Psoas muscle (tissue), 7 donors: ENCODE measurements at regions not wholly inside any gene's neighbourhood (a gene's known extent, or its start where the extent isn't known, plus 50 kb on each side); places are given as distances from the start of the nearest gene placed in this dataset.
A peak's percentile ranks its signal among the peaks of the same experiment; 100 is the strongest.

Source experiments
- ATAC-seq, 4 donors: fragments of 200-7000 bp; cut with Tn5 transposase; one replicate each; pipeline ENCODE4 v1.9.1; 2020; ENCODE audit warnings: moderate library complexity in 3 of 4, mild to moderate bottlenecking in 2 of 4
- DNase-seq, 2 donors: peaks; one replicate each; pipeline ENCODE4 v3.0.0-alpha.2; 2020
- H3K27ac ChIP-seq: fragments of 200-600 bp; one replicate; pipeline ENCODE4 v1.8.0; 2022
- H3K27me3 ChIP-seq, 3 donors: fragments of 200-600 bp in 1 of 3; one replicate each; pipeline versions ENCODE4 v1.6.1 to v1.8.0; 2013 to 2022; ENCODE audit warnings: low read length in 2 of 3, mild to moderate bottlenecking in 2 of 3, moderate library complexity in 1 of 3; ENCODE audit not compliant: insufficient read depth in 3 of 3
- H3K36me3 ChIP-seq, 2 donors: fragments of 200-600 bp in 1 of 2; one replicate each; pipeline versions ENCODE4 v1.6.1 to v1.8.0; 2013 to 2022; ENCODE audit warnings: low read depth in 1 of 2, mild to moderate bottlenecking in 1 of 2, moderate library complexity in 1 of 2; ENCODE audit not compliant: insufficient read depth in 1 of 2
- H3K4me1 ChIP-seq: fragments of 200-600 bp; one replicate; pipeline ENCODE4 v1.8.0; 2022
- H3K4me3 ChIP-seq: fragments of 200-600 bp; one replicate; pipeline ENCODE4 v1.8.0; 2022; ENCODE audit warnings: mild to moderate bottlenecking
- H3K9me3 ChIP-seq: fragments of 200-600 bp; one replicate; pipeline ENCODE4 v1.8.0; 2022
- WGBS, 3 donors: extraction: QIAGEN DNeasy Blood & Tissue Kit; methylation state at CpG; one replicate each; pipeline versions ENCODE4 v1.1.6 to v1.1.7; 2013; 5-methylcytosine and 5-hydroxymethylcytosine counted together
- intact Hi-C, 2 donors: fragments of 100-400 bp; cut with DNase I; formaldehyde crosslinking; loops; one replicate each; pipeline versions ENCODE4 v1.11.0 to v1.14.2; 2022
- TF ChIP-seq, protein P1 (sequence below): fragments of 200-600 bp; IDR thresholded peaks from one replicate; pipeline ENCODE4 v1.8.0; 2022; ENCODE audit warnings: antibody characterized with exemption
- donor health status: healthy with polysubstance abuse.
- donor health status: DM: no; HTN: no; CAD: no; lungs with moderate emphysema.
- donor health status: Bipolar disorder and iron deficiency.
- donor health status: healthy.
- donor health status: DM: yes; HTN: yes; CAD: no.
- donor health status: DM: no; HTN: no; CAD: no.
- donor health status: DM: yes; HTN: yes; CAD: no.

DNA sequence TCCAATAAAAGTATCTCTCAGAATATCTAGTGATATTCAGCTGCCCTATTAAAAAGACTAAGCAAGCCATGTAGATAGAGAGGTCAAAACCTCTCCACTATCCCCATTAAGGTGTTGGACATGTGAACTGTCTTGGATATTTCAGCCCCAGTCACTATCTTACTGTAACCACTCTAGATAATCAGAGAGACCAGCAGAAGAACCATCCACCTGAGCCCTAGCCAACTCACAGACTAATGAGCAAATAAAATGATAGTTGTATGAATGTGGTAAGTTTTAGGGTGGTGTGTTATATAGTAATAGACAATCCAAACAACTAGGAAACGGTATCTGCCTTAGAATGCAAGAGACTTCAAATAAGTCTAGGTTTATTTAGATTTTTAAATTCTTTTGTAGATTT is 268.6 kb upstream of the KLF14 start:
- Histone ChIP-seq H3K4me3 (no peak overlapping the region), H3K36me3 (peaks cover 2 to 22% of the 10 kb centered on the region in 2 donors), H3K27ac (no peak overlapping the region), H3K27me3 (no peaks in the 10 kb centered on the region), H3K4me1 (peaks cover 46% of the 10 kb centered on the region), H3K9me3 (no peaks in the 10 kb centered on the region)
- ATAC-seq: no peak
- no peak for DNase-seq
- intact Hi-C loops: no loop called here
- TF ChIP-seq, protein P1, sequence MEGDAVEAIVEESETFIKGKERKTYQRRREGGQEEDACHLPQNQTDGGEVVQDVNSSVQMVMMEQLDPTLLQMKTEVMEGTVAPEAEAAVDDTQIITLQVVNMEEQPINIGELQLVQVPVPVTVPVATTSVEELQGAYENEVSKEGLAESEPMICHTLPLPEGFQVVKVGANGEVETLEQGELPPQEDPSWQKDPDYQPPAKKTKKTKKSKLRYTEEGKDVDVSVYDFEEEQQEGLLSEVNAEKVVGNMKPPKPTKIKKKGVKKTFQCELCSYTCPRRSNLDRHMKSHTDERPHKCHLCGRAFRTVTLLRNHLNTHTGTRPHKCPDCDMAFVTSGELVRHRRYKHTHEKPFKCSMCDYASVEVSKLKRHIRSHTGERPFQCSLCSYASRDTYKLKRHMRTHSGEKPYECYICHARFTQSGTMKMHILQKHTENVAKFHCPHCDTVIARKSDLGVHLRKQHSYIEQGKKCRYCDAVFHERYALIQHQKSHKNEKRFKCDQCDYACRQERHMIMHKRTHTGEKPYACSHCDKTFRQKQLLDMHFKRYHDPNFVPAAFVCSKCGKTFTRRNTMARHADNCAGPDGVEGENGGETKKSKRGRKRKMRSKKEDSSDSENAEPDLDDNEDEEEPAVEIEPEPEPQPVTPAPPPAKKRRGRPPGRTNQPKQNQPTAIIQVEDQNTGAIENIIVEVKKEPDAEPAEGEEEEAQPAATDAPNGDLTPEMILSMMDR: no peak
- 92 to 100% (median 97%) methylated on average over 1 of the region's 1 CpG for WGBS, 3 donors

DNA sequence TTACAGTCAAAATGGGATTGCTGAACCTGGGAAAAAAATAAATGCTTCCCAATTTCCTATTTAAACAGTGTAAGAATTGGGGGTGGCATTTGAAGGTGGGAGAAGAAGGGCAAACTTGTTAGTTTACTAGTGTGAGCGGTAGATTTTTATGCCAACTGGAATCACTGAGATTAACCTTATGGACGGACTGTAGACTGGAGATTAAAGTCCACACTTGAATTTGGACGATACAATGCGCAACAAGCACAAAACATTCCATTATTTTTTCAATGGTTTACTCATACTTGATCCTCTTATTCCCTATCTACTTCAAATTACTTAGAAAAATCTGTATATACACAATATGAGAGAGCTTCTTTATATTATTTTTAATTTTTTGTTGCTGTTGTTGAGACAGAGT is 269.6 kb upstream of the KLF14 start:
- Histone ChIP-seq H3K27ac (no peak overlapping the region), H3K4me3 (no peak overlapping the region), H3K27me3 (no peaks in the 10 kb centered on the region), H3K4me1 (peaks cover 45% of the 10 kb centered on the region), H3K9me3 (no peaks in the 10 kb centered on the region), H3K36me3 (peaks cover 2 to 22% of the 10 kb centered on the region in 2 donors)
- TF ChIP-seq, protein P1: no peak
- DNase-seq: no peak
- WGBS, 3 donors: 84 to 88% (median 86%) methylated on average over 4 of the region's 4 CpGs
- intact Hi-C loops: no loop called here
- ATAC-seq: no peak

DNA sequence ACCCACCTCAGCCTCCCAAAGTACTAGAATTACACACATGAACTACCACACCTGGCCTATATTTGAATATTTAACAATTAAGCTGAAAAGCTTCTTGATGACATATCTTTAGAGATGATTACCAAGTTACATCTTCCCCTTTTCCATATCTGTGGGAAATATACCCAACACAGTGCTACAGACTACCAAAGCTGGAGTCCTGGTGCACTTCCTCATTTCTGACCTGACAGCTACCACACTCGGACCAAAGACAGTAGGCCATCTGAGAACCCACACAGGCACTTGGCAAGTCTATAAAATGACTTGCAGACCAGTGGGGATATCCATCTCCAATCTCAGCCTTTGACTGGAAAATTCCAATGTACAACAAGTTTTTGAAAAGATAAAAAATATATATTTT is 270.4 kb upstream of the KLF14 start:
- Histone ChIP-seq H3K4me1 (peaks cover 45% of the 10 kb centered on the region), H3K9me3 (no peaks in the 10 kb centered on the region), H3K36me3 (peaks cover 2 to 22% of the 10 kb centered on the region in 2 donors), H3K4me3 (no peak overlapping the region), H3K27ac (peak overlapping the region; percentile 6), H3K27me3 (no peaks in the 10 kb centered on the region)
- intact Hi-C loops: no loop called here
- 0% methylated on average over 1 of the region's 1 CpG for WGBS, 3 donors
- TF ChIP-seq, protein P1: no peak
- ATAC-seq: no peak
- no peak for DNase-seq

DNA sequence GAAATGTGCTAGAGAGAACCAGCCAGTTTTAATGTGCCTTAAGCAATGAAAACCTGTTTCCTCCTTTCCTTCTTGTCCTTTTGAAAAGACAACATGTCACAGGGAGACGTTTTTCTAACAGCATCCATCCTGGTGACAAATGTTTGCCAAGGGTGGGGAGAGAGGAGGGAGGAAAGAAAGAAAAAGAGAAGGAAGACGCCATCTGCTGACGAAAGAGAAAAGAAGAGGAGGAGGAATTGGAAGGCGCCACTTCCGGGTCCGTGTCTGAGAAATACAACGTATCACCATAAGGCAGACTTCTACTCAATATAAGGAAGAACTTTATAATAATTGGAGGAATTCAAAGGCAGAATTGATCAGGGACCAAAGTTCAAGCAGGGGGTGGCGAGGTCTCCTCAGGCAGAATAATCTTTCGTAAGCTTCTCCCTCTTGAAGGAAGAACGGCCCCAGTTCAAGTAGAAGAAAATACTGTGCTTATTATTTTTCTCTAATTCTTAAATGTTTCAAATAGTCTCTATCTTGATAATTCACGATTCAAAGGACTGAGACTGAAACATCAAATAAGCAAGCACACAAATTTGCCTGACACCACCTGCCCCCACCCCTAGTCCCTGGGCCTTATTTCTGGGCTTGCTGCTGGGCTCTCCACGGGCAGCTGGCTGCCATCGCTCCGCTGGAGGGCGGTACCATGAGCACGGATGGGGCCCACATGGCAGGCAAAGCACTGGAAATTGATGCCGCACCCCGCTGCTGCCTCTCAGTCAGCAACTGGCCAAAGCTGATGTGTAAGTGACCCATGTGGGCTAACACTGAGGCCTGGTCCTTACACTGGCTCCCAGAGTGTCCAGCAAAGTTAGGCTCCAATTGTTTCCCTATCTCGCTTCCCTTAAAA is 273.7 kb upstream of the KLF14 start:
- intact Hi-C loops: loop anchor here in 1 of 2 donors (5.0 kb wide), 1 partner anchor 60 kb away; no protein-coding TSS in a partner anchor
- peak; percentile 50 to 64 for DNase-seq
- peaks cover 0 to 6% of the 10 kb centered on the region in 2 donors for H3K36me3 ChIP-seq
- WGBS, 3 donors: 35 to 54% (median 36%) methylated on average over 19 of the region's 19 CpGs
- H3K9me3 ChIP-seq: no peaks in the 10 kb centered on the region
- peak; percentile 38 to 48 (median 42) for ATAC-seq
- TF ChIP-seq, protein P1: peak; percentile 45
- H3K4me1 ChIP-seq: peaks cover 60% of the 10 kb centered on the region
- H3K27me3 ChIP-seq: no peaks in the 10 kb centered on the region
- peak overlapping the region; percentile 72 for H3K27ac ChIP-seq
- no peak overlapping the region for H3K4me3 ChIP-seq
